IMR-90 (cell line): ENCODE measurements at regions not wholly inside any gene's neighbourhood (a gene's known extent, or its start where the extent isn't known, plus 50 kb on each side); places are given as distances from the start of the nearest gene placed in this dataset.

Experiments used
- ATAC-seq: fragments of 200-7000 bp; cut with Tn5 transposase; 2 replicates; pipeline ENCODE4 v1.9.1; 2020; ENCODE audit warnings: low read depth, mild to moderate bottlenecking, moderate library complexity
- BruUV-seq: library from RNA; stranded (reverse); fragments of 400-500 nt; replicated peaks from 2 replicates; lab custom pipeline; 2021; lab: Mats Ljungman, UMichigan
- CTCF ChIA-PET: fragments of 300-600 bp; formaldehyde crosslinking; extraction: SDS; loops from one replicate; lab custom pipeline; 2021; ENCODE audit warnings: antibody characterized with exemption; lab: Yijun Ruan, JAX
- POLR2A ChIA-PET: fragments of 300-600 bp; sonication (Branson Sonifier 250); formaldehyde crosslinking; loops from one replicate; lab custom pipeline; 2022; ENCODE audit warnings: antibody characterized with exemption; ENCODE audit not compliant: unreplicated experiment; lab: Charles Lee
- DNase-seq: peaks from one replicate; pipeline ENCODE4 v3.0.0; 2013
- H2AFZ ChIP-seq: replicated peaks from 2 replicates; pipeline ENCODE3; 2013; ENCODE audit warnings: low read length, mild to moderate bottlenecking; ENCODE audit not compliant: poor library complexity
- H2AK5ac ChIP-seq: 2 replicates; pipeline ENCODE4 v1.6.1; 2013; ENCODE audit warnings: low read depth, low read length, inconsistent platforms
- H2AK9ac ChIP-seq: replicated peaks from 2 replicates; pipeline ENCODE3; 2013; ENCODE audit warnings: mild to moderate bottlenecking, low read depth, low read length, moderate library complexity; ENCODE audit not compliant: poor library complexity
- H2BK120ac ChIP-seq: 2 replicates; pipeline ENCODE4 v1.6.1; 2013; ENCODE audit warnings: low read depth, low read length, inconsistent platforms
- H2BK15ac ChIP-seq: 3 replicates; pipeline ENCODE4 v1.6.1; 2013; ENCODE audit warnings: low read depth, low read length, inconsistent platforms
- H2BK20ac ChIP-seq: 2 replicates; pipeline ENCODE4 v1.6.1; 2013; ENCODE audit warnings: low read depth, mild to moderate bottlenecking, inconsistent platforms, low read length, moderate library complexity
- H2BK5ac ChIP-seq: 2 replicates; pipeline ENCODE4 v1.6.1; 2013; ENCODE audit warnings: mild to moderate bottlenecking, low read depth, low read length, inconsistent platforms; ENCODE audit not compliant: poor library complexity, severe bottlenecking
- H3K14ac ChIP-seq: replicated peaks from 2 replicates; pipeline ENCODE4 v1.6.1; 2013; ENCODE audit warnings: low read depth, low read length, inconsistent platforms
- H3K18ac ChIP-seq: 2 replicates; pipeline ENCODE4 v1.6.1; 2013; ENCODE audit warnings: low read depth, low read length, control low read depth
- H3K23ac ChIP-seq: 2 replicates; pipeline ENCODE4 v1.6.1; 2013; ENCODE audit warnings: low read depth, low read length, inconsistent platforms
- H3K27ac ChIP-seq: 2 replicates; pipeline ENCODE4 v1.5.1; 2013; ENCODE audit warnings: mild to moderate bottlenecking, control low read depth, low read length; ENCODE audit not compliant: insufficient read depth
- H3K27me3 ChIP-seq: 2 replicates; pipeline ENCODE4 v1.6.1; 2013; ENCODE audit warnings: low read length; ENCODE audit not compliant: control insufficient read depth, insufficient read depth
- H3K36me3 ChIP-seq: 2 replicates; pipeline ENCODE4 v1.6.1; 2013; ENCODE audit warnings: low read length, mixed read lengths; ENCODE audit not compliant: control insufficient read depth, insufficient read depth
- H3K4ac ChIP-seq: 2 replicates; pipeline ENCODE4 v1.6.1; 2013; ENCODE audit warnings: low read depth, low read length, inconsistent platforms
- H3K4me1 ChIP-seq: 2 replicates; pipeline ENCODE4 v1.6.1; 2013; ENCODE audit warnings: low read length, mixed read lengths; ENCODE audit not compliant: control insufficient read depth, insufficient read depth
- H3K4me2 ChIP-seq: 2 replicates; pipeline ENCODE4 v1.6.1; 2013; ENCODE audit warnings: low read depth, mild to moderate bottlenecking, control low read depth, low read length, moderate library complexity
- H3K4me3 ChIP-seq: 2 replicates; pipeline ENCODE4 v1.5.1; 2013; ENCODE audit warnings: low read depth, mild to moderate bottlenecking, control low read depth, low read length, moderate library complexity; ENCODE audit not compliant: insufficient read depth
- H3K56ac ChIP-seq: 2 replicates; pipeline ENCODE4 v1.6.1; 2013; ENCODE audit warnings: low read length, inconsistent platforms; ENCODE audit not compliant: insufficient read depth; ENCODE audit errors: extremely low read depth
- H3K79me1 ChIP-seq, 2 experiments: 2 replicates each; pipeline ENCODE4 v1.6.1; 2013; ENCODE audit warnings: low read length in 2 of 2, inconsistent platforms in 1 of 2, low read depth in 1 of 2
- H3K9ac ChIP-seq: 2 replicates; pipeline ENCODE4 v1.6.1; 2013; ENCODE audit warnings: low read depth, low read length, control low read depth
- H3K9me1 ChIP-seq: 2 replicates; pipeline ENCODE4 v1.6.1; 2013; ENCODE audit warnings: low read length, inconsistent platforms; ENCODE audit not compliant: insufficient read depth
- H3K9me3 ChIP-seq: 2 replicates; pipeline ENCODE4 v1.6.1; 2013; ENCODE audit warnings: low read length; ENCODE audit not compliant: control insufficient read depth, insufficient read depth
- H4K20me1 ChIP-seq: 2 replicates; pipeline ENCODE4 v1.6.1; 2013; ENCODE audit warnings: low read length, inconsistent platforms; ENCODE audit not compliant: insufficient read depth
- H4K5ac ChIP-seq: 2 replicates; pipeline ENCODE4 v1.6.1; 2013; ENCODE audit warnings: mild to moderate bottlenecking, low read depth, low read length, control low read depth
- H4K8ac ChIP-seq, 2 experiments: 2 replicates each; pipeline ENCODE4 v1.6.1; 2013; ENCODE audit warnings: low read depth in 2 of 2, low read length in 2 of 2, control low read depth in 1 of 2, inconsistent platforms in 1 of 2
- H4K91ac ChIP-seq: 2 replicates; pipeline ENCODE4 v1.6.1; 2013; ENCODE audit warnings: low read depth, low read length, inconsistent platforms; ENCODE audit not compliant: insufficient read depth
- BHLHE40 ChIP-seq: fragments of 150-350 bp; IDR thresholded peaks from 2 replicates; pipeline ENCODE4 v1.6.1; 2016; ENCODE audit warnings: mild to moderate bottlenecking, low read depth, low read length
- CEBPB ChIP-seq: IDR thresholded peaks from 2 replicates; pipeline ENCODE4 v1.6.1; 2012; ENCODE audit warnings: low read depth, low read length, improper control_type of control experiment
- CHD1 ChIP-seq: IDR thresholded peaks from 2 replicates; pipeline ENCODE4 v1.6.1; 2012; ENCODE audit warnings: low read depth, low read length, improper control_type of control experiment
- FOS ChIP-seq: fragments of 150-350 bp; IDR thresholded peaks from 2 replicates; pipeline ENCODE4 v1.6.1; 2016; ENCODE audit warnings: low read depth, low read length
- MAFK ChIP-seq: IDR thresholded peaks from 2 replicates; pipeline ENCODE4 v1.6.1; 2012; ENCODE audit warnings: low read depth, low read length, improper control_type of control experiment
- MAZ ChIP-seq: IDR thresholded peaks from 2 replicates; pipeline ENCODE4 v1.6.1; 2012; ENCODE audit warnings: low read depth, mild to moderate bottlenecking, low read length, improper control_type of control experiment, moderate library complexity, borderline replicate concordance
- NFE2L2 ChIP-seq: fragments of 150-350 bp; IDR thresholded peaks from 2 replicates; pipeline ENCODE4 v1.6.1; 2016; ENCODE audit warnings: low read depth, mild to moderate bottlenecking, low read length
- POLR2A ChIP-seq: IDR thresholded peaks from 2 replicates; pipeline ENCODE4 v1.6.1; 2012; ENCODE audit warnings: mild to moderate bottlenecking, low read depth, low read length
- RAD21 ChIP-seq: IDR thresholded peaks from 2 replicates; pipeline ENCODE4 v1.6.1; 2012; ENCODE audit warnings: low read length, improper control_type of control experiment
- RCOR1 ChIP-seq: IDR thresholded peaks from 2 replicates; pipeline ENCODE4 v1.6.1; 2012; ENCODE audit warnings: mild to moderate bottlenecking, low read length, improper control_type of control experiment; ENCODE audit not compliant: insufficient replicate concordance
- RFX5 ChIP-seq: IDR thresholded peaks from 2 replicates; pipeline ENCODE4 v1.8.0; 2012; ENCODE audit warnings: low read depth, mild to moderate bottlenecking, low read length, moderate library complexity
- SMC3 ChIP-seq: fragments of 150-350 bp; IDR thresholded peaks from 2 replicates; pipeline ENCODE4 v1.6.1; 2016; ENCODE audit warnings: low read depth, mild to moderate bottlenecking, antibody characterized with exemption, low read length, moderate library complexity
- WGBS, 2 experiments: methylation state at CpG; one replicate each; pipeline versions ENCODE4 v1.1.5 to v1.1.7; 2013; ENCODE audit warnings: missing lambda C conversion rate in 2 of 2; ENCODE audit not compliant: insufficient read length in 1 of 2; ENCODE audit errors: extremely low coverage in 2 of 2; 5-methylcytosine and 5-hydroxymethylcytosine counted together
- dilution Hi-C: fragments of 300-500 bp; cut with HindIII; formaldehyde crosslinking; loops from one replicate; pipeline ENCODE4 v1.14.3; 2018; ENCODE audit warnings: low sequenced_read_pairs; ENCODE audit not compliant: unreplicated experiment
- in situ Hi-C: fragments of 300-500 bp; cut with MboI; formaldehyde crosslinking; loops from 3 replicates; pipeline ENCODE4 v1.14.3; 2019; ENCODE audit warnings: low sequenced_read_pairs, inconsistent platforms, mixed read lengths
- intact Hi-C: fragments of 100-400 bp; cut with micrococcal nuclease; formaldehyde crosslinking; loops from 2 replicates; pipeline ENCODE4 v1.10.0; 2022
- TF ChIP-seq, protein P1 (sequence below): conservative IDR thresholded peaks from 2 replicates; pipeline ENCODE4 v1.5.1; 2012; ENCODE audit warnings: mild to moderate bottlenecking, low read depth, low read length, improper control_type of control experiment
- TF ChIP-seq, protein P2 (sequence below): fragments of 150-350 bp; IDR thresholded peaks from 2 replicates; pipeline ENCODE4 v1.6.1; 2017; ENCODE audit warnings: mild to moderate bottlenecking, antibody characterized with exemption, low read length, low read depth
- TF ChIP-seq, protein P3 (sequence below): fragments of 150-350 bp; IDR thresholded peaks from 2 replicates; pipeline ENCODE4 v1.6.1; 2016; ENCODE audit warnings: low read depth, mild to moderate bottlenecking, low read length, moderate library complexity, borderline replicate concordance

DNA sequence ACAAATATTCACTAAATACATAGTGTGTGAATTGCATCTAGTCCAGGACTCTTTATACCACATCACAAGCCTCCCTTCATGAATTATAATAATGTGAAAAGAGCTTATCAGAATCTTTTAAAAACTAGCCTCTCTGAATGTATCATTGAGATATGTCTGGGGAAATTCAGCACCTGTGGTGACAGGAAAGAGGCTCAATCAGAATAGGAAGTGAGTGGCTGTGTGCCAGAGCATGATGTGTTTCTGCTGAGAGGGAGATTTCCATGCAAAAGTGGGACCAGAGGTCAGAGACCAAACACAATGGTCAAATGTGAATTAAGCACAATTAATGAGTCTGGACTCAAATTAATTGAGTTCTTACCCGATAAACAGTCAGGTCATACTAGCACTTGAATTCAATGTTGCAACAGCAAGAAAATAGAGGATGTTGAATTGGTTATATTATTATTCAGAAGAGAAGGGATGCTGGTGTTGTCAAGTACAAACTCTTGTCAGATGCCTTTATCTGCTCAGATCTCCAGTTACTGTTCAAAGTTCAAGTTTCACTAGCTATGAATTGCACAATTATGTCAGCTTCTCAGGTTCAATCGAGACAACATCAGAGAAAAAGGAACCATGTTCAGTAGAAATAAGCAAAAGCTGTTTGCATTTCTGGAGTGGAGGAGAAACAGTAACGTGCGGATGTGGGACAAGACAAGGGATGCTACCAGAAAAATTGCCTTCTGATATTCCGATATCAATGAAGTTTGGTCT, 226.2 kb downstream of the ZNF326 start:
- no TSS peak for BruUV-seq

More for the DNA sequence above, 226.2 kb downstream of the ZNF326 start:
- Histone ChIP-seq H3K23ac (no peak overlapping the region), H2AK9ac (no peak overlapping the region), H2BK20ac (no peak overlapping the region), H4K5ac (no peak overlapping the region), H4K8ac (no peak overlapping the region), H4K20me1 (no peaks in the 10 kb centered on the region), H2BK5ac (no peak overlapping the region), H3K4me1 (no peaks in the 10 kb centered on the region), H3K9ac (no peak overlapping the region), H2AK5ac (no peak overlapping the region), H3K18ac (no peak overlapping the region), H3K56ac (no peak overlapping the region), H3K4ac (no peak overlapping the region), H4K91ac (no peak overlapping the region), H3K27me3 (no peaks in the 10 kb centered on the region), H3K14ac (no peak overlapping the region), H3K4me3 (no peak overlapping the region), H3K9me3 (no peaks in the 10 kb centered on the region), H2BK15ac (no peak overlapping the region), H3K9me1 (no peaks in the 10 kb centered on the region), H3K79me1 (no peaks in the 10 kb centered on the region), H3K36me3 (no peaks in the 10 kb centered on the region), H3K27ac (no peak overlapping the region), H2AFZ (no peak overlapping the region), H2BK120ac (no peak overlapping the region), H3K4me2 (no peak overlapping the region)
- CTCF ChIA-PET, result no interaction called here
- TF ChIP-seq, protein P1, sequence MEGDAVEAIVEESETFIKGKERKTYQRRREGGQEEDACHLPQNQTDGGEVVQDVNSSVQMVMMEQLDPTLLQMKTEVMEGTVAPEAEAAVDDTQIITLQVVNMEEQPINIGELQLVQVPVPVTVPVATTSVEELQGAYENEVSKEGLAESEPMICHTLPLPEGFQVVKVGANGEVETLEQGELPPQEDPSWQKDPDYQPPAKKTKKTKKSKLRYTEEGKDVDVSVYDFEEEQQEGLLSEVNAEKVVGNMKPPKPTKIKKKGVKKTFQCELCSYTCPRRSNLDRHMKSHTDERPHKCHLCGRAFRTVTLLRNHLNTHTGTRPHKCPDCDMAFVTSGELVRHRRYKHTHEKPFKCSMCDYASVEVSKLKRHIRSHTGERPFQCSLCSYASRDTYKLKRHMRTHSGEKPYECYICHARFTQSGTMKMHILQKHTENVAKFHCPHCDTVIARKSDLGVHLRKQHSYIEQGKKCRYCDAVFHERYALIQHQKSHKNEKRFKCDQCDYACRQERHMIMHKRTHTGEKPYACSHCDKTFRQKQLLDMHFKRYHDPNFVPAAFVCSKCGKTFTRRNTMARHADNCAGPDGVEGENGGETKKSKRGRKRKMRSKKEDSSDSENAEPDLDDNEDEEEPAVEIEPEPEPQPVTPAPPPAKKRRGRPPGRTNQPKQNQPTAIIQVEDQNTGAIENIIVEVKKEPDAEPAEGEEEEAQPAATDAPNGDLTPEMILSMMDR, result no peak
- TF ChIP-seq, protein P2, sequence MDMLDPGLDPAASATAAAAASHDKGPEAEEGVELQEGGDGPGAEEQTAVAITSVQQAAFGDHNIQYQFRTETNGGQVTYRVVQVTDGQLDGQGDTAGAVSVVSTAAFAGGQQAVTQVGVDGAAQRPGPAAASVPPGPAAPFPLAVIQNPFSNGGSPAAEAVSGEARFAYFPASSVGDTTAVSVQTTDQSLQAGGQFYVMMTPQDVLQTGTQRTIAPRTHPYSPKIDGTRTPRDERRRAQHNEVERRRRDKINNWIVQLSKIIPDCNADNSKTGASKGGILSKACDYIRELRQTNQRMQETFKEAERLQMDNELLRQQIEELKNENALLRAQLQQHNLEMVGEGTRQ, result no peak
- TF ChIP-seq RAD21 (no peak), NFE2L2 (no peak), RCOR1 (no peak), RFX5 (no peak), CEBPB (no peak), POLR2A (no peak), MAZ (no peak), MAFK (no peak), BHLHE40 (no peak), CHD1 (no peak), FOS (no peak), SMC3 (no peak)
- TF ChIP-seq, protein P3, sequence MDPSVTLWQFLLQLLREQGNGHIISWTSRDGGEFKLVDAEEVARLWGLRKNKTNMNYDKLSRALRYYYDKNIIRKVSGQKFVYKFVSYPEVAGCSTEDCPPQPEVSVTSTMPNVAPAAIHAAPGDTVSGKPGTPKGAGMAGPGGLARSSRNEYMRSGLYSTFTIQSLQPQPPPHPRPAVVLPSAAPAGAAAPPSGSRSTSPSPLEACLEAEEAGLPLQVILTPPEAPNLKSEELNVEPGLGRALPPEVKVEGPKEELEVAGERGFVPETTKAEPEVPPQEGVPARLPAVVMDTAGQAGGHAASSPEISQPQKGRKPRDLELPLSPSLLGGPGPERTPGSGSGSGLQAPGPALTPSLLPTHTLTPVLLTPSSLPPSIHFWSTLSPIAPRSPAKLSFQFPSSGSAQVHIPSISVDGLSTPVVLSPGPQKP, result no peak
- ATAC-seq, result no peak
- DNase-seq, result no peak
- dilution Hi-C loops, result no loop called here
- intact Hi-C loops, result no loop called here
- WGBS, 2 experiments, result no CpG with 5 or more reads among the region's 5 CpGs
- in situ Hi-C loops, result no loop called here
- POLR2A ChIA-PET, result no interaction called here
